GM21390 (cell line): ENCODE measurements at regions not wholly inside any gene's neighbourhood (a gene's known extent, or its start where the extent isn't known, plus 50 kb on each side); places are given as distances from the start of the nearest gene placed in this dataset.
"Not testable (repeated sequence)": the region's sequence is repeated elsewhere in the genome, so short reads cannot be mapped to it uniquely, and the experiment has no call there.

ENCODE experiments used
- ATAC-seq: cut with Tn5 transposase; IDR thresholded peaks from one replicate; pipeline ENCODE4 v1.9.1; 2021; ENCODE audit not compliant: unreplicated experiment

DNA sequence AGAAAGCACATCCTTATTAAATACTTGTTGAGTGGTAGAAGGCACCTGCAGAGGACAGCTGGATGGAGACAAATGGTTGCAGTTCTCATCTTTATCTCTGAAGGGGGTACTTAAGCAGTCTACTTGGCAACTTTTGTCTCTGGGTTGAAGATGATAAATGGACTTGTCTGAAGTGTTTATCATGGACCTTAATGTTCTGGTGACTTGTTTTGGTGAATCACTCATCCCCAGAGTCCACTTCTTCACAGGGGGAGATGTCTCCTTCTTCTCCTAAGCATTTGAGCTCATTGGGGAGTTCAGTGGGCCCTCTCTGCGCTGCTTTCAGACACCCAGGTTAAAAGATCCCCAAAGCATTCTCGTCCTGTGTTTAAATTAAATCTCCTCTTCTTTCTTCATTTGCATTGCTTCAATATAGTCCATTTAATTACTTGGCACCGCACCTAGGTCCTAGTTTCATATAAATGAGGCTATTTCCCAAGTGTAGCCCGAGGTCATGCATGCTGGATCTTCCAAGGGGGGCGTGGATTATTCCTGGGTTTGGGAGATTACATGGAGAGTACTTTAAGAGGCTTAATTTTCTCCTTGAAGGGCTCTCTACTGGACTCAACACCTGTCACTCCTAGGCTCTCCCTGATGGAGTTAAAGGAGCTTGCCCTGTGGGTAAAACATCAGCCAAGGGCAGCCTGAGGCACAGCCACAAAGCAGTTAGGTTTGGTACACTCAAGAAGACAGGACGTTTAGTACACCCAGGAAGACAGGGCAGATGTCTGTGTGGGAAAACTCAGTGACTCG, 239.3 kb upstream of the C2CD4B start:
- no peak for ATAC-seq

DNA sequence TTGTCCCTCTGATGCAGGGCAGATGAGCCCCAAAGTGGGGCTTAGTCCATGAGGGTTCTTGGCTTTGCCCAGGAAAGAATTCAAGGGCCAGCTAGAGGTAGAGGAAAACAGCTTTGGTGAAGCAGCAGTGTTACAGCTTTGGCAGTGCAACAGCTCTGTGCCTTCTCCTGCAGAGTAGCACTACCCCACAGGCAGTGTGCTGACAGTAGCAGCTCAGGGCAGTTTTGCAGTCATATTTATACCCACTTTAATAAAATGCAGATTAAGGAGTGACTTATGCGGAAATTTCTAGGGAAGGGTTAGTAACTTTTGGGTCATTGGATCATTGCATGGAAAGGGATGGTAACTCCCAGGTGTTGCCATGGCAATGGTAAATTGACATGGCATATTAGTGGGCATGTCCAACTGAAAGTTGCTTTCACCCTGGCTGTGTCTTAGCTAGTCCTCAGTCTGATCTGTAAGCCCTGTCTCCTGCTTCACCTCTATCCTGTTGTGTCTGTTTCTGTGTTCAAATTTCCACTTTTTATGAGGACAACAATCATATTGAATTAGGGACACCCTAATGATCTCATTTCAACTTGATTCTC, 241.3 kb upstream of the C2CD4B start:
- ATAC-seq, result no peak

DNA sequence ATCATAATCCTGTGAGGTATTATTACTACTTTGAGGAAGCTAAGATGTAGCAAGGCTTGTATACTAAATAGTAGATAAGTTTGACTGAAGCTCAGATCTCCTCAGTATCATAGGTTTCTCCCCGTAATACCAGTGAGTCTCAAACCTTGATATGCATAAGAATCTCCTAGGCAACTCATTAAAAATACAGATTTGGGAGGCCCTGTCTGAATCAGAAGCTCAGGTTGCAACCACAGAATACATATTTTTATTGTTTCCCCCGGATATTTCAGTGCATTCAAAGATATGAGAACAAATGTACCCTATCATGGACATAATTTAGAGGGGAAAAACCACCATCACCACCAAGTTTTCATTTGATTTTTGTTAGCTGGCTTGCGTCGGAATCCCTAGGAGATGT, 242.1 kb upstream of the C2CD4B start:
- ATAC-seq, result no peak

DNA sequence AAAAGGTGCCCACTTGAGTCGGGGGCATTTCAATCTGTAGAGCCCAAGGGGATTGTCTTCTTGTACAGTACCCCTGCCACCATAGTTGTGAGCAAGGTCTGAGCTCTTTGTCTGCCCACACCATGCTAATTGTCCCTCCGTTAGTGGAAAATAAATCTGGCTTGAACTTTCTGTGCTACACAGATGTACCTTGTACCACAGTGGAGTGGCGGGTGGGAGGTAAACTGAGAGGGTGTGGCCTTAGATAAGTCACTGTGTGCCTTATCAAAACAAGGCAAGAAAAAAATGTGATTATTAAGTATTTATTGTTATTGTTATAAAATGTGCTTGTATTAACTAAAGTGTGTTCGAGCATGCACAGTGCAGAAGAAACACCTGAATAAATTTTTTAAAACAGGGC, 242.9 kb upstream of the C2CD4B start:
- no peak for ATAC-seq

DNA sequence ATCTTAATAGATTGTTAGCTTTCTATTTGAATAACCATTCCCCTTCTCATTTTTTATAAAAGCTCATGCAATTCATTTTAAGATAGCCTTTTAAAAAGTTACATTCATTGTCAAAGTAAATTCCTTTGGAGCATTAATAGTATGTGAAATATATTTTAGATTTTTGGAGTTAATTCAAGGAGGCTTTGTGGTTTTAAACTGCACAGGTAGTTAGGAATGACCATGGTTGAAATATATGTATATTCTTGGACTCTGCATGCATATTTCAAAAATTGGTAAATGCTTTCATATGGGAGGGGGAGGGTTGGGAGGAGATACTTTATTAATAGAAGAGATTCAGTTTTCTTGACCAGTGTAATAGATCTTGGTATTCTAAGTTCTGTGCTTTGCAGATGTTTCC, 244.4 kb upstream of the C2CD4B start:
- ATAC-seq, result no peak

DNA sequence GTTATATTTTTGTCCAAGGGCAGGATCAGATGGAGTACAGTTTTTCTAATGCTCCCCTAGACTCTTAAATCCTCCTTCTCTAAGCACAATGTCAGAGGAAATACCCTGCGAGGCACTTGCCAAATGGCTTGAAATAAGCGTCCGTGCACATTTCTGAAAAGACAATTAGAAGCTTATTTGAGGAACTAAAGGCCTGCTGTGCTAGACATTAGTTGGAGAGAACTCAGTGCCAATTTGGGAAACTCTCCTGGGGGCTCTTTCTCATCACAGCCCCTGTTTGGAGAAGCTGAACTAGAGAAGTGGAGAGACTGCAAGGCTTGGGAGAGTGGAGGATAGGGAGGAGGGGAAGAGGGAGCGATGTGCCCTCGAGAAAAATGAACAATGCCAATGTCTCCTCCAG, 247.6 kb upstream of the C2CD4B start:
- no peak for ATAC-seq

DNA sequence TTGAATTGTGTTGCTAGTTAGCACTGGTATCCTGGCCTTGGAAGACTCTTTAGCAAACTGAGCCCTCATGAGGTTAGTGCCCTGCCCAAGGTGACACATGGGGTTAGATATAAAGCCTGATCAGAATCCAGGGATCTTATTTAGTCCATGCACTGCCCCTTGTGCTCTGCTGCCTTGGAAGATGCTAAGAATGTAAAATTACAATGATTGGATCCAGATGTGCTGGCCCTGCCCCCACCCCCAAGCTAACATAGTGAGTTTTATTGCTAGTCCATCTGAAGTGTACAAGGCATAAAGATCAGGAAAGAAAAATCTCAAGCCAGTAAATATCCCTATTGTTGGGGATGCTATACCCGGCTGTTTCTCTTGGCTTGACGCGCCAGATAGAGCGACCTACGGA, 248.1 kb upstream of the C2CD4B start:
- no peak for ATAC-seq

DNA sequence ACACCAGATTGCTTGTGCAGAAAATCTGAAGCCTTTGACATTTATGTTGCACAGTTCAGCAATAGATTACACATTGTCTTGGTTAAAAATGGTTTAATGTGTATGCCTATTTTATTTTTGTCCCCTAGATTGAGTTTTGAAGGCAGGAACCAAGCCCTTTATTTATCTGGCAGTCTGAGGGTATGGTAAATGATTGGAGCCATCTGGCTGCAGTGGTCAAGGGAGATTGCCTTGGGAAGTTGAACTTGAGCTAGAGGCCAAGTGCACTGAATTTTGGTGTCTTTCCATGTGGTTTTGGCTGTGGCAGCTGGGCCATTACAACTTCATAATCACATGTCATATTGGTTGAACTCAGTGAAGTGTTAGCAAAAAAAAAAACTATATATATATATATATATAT, 248.7 kb upstream of the C2CD4B start:
- ATAC-seq, result no peak

DNA sequence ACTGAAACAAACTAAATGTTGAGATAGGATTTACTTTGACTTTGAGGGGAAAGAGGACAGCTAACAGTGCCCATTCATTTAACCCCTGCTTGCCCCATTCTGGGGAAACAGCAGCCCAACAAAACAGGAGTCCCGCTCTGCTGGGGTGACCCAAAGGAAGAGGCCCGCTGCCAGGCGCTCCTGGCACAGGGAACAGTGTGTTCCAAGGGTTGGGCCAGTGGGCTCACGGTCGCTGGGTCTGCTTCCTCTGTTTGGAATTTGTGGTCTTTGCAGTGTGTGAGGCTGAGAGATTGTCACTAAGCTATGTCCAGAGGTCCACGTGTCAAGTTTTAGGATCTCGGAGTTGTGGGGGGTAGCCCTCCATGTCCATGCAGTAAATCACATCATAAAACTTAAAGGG, 250.4 kb upstream of the C2CD4B start:
- no peak for ATAC-seq

DNA sequence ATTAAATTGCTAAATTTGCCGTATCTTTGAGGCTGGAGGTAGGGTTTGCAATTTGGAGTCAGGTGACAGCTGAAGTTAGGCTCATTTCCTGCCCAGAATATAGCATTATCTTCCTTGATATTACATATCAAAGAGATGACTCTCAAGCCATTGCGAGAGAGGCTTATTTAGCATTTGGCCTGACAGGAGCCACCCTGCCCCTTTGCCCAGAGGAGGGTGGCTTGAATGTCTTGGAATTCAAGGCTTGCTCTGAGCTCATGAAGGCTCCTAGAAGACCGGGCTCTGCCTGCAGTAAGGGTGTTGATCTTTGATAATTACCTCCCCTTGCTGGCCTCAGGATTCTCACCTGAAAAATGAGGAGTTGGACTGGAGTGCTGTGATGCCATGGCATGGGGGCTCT, 251.4 kb upstream of the C2CD4B start:
- ATAC-seq, result no peak

DNA sequence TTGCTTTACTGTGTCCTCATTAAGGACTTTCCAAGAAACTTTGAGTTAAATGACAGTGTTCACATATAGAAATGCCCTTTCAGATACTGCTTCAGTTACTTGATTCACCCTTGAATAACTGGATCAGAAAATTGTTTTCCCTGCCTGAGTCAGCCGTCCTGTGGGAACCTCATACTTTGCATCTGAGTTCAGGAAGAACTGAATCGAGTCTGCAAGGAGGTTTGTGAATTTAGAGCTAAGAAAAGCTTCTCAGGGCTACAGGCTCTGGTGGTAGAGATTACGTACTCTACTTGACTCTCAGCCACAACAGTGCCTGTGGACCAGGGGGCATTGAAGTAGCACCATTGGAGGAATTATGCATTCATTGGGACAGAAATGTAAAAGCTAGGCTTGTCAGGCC, 252.4 kb upstream of the C2CD4B start:
- ATAC-seq, result no peak

DNA sequence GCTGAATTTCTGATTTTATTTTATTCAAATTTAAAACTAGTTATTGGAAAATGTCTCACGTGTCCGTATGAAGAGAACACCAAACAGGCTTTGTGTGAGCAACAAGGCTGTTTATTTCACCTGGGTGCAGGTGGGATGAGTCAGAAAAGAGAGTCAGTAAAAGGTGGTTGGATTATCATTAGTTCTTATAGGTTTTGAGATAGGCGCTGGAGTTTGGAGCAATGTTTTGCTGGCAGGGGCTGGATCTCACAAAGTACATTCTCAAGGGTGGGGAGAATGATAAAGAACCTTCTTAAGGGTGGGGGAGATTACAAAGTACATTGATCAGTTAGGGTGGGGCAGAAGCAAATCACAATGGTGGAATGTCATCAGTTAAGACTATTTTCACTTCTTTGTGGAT, 253.4 kb upstream of the C2CD4B start:
- ATAC-seq, result not testable (repeated sequence)

DNA sequence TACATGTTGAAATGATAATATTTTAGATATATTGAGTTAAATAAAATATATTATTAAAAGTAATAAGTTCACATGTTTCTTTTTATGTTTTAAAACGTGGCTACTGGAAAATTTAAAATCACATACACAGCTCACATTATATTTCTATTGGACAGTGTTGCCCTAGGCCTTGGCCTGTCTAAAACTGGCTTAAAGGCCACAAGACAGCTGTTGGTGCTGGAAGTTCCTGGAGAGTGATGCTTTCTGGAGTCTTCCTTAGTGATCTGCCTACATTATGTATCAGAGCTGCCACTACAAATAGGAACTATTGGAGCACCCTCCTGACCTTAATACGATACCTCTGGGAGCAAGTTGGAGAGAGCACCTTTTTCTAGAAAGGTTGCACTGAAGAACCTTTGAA, 254.1 kb upstream of the C2CD4B start:
- ATAC-seq, result no peak

DNA sequence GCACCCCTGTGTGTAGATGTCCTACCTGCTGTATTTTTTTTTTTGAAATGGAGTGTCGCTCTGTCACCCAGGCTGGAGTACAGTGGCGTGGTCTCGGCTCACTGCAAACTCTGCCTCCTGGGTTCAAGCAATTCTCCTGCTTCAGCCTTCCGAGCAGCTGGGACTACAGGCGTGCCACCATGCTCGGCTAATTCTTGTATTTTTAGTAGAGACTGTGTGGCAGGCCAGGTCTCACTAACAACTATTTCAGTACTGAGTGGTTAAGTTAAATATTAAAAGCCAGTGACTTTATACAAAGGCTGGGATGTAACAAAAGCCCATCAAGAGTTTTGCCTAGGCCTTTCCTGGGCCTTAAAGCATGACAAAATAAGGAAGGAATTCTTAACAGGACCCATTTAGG, 255.3 kb upstream of the C2CD4B start:
- ATAC-seq, result not testable (repeated sequence)

DNA sequence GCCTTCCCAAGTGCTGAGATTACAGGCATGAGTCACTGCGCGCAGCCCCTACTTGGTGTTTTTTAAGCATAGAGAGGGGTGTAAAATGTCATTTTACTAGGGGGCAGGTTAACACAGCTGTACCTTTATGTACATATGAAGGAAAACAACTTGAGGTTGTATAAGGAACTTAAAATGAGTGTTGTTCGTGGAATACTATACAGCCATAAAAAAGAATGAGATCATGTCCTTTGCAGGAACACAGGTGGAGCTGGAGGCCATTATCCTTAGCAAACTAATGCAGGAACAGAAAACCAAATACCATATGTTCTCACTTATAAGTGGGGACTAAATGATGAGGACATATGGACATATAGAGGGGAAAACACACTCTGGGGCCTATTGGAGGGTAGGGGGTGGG, 256.2 kb upstream of the C2CD4B start:
- ATAC-seq, result no peak

DNA sequence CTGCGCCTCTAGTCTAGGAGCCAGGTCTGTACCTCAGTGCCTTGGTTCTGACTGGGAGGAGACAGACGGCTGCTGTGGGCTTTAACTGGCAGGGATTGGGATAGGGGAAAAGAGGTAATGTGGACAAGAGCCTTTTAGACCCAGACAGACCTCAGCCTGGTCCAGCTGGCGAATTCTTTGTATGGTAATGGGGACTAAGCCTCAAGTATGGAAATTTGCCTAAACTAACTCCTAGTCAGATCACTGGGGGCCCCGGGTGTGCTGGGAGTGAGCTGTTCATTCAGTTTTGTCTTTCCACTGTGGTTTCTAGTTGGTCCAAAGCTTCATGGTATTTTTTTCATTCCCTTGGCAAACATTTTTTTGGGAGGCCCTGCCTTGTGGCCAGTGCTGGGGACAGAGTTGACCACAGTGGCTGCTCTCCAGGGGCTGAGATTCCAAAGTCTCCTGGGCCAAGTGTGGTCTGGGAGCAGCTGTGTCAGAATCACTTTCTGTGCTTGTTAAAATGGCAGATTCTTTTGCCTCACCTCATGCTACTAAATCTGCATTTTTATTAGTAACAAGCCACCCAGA, 261.4 kb upstream of the C2CD4B start:
- no peak for ATAC-seq

DNA sequence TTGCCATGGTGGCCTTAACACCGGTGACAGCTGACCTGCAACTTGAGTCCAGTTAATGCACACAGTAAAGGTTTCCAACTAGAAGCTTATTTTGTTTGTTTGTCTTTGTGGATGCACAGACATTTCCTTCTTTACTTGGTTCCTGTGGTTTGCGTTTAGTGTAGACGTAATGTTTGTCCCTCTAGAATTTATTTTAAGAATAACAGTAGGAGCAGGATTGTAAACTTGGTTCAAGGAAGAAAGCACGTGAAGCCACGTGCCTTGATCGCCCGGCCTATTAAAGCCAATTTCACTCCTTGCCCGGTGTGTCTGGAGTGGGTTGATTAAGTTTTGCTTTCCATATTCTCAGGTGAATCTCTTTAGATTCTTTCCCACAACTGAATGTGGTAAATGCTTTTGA, 263.2 kb upstream of the C2CD4B start:
- ATAC-seq, result no peak

DNA sequence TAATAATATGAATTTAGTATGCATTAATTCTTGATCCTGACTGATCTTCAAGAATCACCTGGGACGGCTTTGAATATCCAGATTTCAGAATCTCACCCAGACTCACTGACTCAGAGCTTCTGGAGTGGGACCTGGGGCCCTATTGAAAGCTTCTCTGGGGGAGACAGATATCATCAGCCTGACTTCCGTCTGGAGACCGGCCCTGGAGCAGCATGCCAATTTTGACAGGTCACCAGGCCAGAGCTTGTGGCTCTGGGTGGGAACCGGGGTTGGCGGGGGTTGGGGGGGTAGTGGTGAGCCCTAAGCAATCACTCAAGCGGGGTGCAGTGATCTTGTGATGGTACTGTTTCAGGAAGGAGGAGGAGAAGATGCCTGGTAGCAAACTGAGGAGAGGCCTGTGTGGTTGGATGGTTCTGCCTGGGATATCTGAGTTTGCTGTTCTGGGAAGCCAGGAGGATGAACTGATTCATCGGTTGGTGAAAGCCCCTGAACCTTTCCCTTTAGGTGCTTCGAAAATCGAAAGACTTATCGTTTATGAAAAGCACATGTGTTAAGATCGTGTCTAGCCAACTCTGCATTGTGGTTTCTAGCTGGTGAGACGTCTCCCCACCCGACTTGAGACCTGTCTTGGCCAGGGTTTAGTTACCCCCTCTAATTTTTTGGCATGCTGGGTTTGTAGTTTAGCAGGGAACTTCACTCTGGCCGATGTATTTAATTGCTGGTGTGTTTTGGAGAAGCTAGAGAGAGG, 263.9 kb upstream of the C2CD4B start:
- ATAC-seq, result no peak

DNA sequence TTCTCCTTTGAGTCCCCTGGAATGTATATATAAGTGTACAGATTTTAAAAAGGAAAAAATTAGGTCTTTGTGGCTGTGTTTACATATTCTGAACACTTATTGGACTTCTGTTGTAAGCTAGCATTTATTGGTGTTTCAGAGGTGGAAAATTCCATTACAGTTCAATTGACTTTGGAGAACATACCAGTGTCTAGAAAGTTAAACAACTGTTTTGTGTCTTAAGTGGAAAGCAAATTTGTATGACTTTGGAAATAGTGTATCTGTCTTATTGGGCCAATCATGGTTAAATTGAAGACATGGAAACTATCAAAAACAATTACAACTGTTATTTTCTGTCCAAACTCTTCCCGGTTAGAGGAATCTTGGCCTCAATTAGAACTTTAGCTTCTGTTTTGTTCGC, 265.0 kb upstream of the C2CD4B start:
- ATAC-seq, result no peak

DNA sequence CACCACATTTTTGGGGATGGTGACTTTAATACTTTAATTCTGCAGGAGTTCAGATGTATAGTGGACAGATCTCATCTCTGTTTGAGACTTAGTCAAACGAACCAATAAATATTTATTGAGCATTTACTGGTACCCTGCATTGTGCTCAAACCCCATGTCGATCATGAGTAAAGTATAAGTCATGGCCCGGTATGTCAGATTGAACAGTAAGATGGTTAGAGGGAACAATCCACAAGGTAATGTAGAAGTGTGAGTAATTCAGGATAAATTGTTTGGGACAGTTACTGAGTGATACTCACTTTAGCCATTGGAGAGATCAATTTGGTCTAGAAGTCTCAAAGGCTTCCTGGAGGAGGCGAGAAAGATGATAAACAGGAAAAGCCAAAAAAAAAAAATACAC, 265.5 kb upstream of the C2CD4B start:
- no peak for ATAC-seq

DNA sequence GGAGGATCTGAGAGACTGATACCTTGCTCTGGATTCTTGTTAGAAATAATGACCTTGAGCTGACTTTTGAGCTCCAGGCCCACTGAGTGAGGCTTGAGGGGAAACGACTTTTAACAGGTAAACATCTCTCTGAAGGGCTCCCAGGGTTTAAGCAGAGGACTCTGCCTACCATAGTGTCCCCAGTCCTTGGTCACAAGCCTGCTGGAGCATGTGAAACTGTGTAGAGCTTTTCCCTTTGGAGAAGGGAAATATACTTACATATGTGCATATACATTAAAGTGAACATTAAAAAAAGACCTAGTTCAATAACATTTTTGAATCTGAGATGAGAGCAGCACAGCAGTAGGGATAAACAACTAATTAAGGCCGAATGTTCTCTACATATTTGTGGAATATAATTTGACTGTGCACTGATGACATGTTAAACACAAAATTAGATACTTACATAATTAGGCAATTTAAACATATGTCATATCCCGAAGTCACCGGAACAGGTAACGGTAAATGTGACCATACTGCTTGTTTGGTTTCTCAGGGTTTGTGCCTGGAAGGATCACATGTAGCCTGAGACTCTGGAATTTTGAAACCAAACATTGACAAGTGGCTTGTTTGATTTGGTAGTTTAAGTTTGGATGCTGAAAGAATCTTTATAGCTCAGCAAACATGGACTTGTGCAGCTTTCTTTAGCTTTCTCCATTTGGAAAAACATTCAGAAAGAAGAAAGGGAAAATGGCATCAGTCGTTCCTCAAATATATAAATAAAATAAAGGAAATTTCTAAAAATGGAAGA, 266.1 kb upstream of the C2CD4B start:
- ATAC-seq, result no peak
